ENCODE measurements at regions not wholly inside any gene's neighbourhood (a gene's known extent, or its start where the extent isn't known, plus 50 kb on each side); places are given as distances from the start of the nearest gene placed in this dataset.

DNA sequence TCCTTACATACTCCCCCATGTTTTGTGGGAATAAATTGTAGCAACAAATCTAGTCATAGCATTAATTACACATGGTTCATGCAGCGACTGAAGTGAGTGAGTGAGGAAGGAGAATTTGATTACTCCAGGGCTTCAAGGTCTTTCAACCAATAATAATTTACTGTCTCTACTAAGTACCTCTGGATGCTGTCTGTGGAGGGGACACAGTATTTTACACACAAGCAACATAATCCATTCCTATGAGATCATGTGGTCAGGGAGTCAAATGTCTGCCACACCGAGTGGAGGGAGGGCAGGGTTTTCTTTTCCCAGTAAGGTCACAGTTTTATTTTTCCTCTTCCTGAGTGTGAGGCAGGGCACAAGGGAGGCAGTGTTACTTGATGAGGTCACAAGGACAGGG, 334.7 kb upstream of the CELF4 start:
- TF ChIP-seq, protein P1, sequence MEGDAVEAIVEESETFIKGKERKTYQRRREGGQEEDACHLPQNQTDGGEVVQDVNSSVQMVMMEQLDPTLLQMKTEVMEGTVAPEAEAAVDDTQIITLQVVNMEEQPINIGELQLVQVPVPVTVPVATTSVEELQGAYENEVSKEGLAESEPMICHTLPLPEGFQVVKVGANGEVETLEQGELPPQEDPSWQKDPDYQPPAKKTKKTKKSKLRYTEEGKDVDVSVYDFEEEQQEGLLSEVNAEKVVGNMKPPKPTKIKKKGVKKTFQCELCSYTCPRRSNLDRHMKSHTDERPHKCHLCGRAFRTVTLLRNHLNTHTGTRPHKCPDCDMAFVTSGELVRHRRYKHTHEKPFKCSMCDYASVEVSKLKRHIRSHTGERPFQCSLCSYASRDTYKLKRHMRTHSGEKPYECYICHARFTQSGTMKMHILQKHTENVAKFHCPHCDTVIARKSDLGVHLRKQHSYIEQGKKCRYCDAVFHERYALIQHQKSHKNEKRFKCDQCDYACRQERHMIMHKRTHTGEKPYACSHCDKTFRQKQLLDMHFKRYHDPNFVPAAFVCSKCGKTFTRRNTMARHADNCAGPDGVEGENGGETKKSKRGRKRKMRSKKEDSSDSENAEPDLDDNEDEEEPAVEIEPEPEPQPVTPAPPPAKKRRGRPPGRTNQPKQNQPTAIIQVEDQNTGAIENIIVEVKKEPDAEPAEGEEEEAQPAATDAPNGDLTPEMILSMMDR (IDR thresholded peaks at IDR 0.05; ENCODE audit: low read depth, low read length, poor library complexity, severe bottlenecking): no peak
- no peak for TF ChIP-seq EZH2phosphoT487 (IDR thresholded peaks at IDR 0.05; ENCODE audit: borderline replicate concordance, low read length)

Measured in DOHH2 (cell line).